Peyer's patch (tissue), 4 donors: ENCODE measurements at regions not wholly inside any gene's neighbourhood (a gene's known extent, or its start where the extent isn't known, plus 50 kb on each side); places are given as distances from the start of the nearest gene placed in this dataset.

Experiments used
- DNase-seq, 3 donors: peaks; one replicate each; pipeline ENCODE4 v3.0.0-alpha.2; 2017 to 2019
- H3K27ac ChIP-seq, 4 donors: fragments of 200-600 bp; sonication (generic); one replicate each; pipeline ENCODE4 v1.5.1; 2016 to 2019
- H3K27me3 ChIP-seq, 2 donors: fragments of 200-600 bp; sonication (generic); one replicate each; pipeline ENCODE4 v1.5.1; 2019
- H3K36me3 ChIP-seq, 3 donors: fragments of 200-600 bp; sonication (generic); one replicate each; pipeline ENCODE4 v1.5.1; 2016 to 2019
- H3K4me1 ChIP-seq, 4 donors: fragments of 200-600 bp; sonication (generic); one replicate each; pipeline ENCODE4 v1.5.1; 2016 to 2019
- H3K4me3 ChIP-seq, 4 donors: fragments of 200-600 bp; sonication (generic); 1 replicate in 3 of 4; 2 replicates in 1 of 4; pipeline ENCODE4 v1.5.1; 2016 to 2019; ENCODE audit warnings: mild to moderate bottlenecking in 1 of 4
- H3K9me3 ChIP-seq, 4 donors: fragments of 200-600 bp; sonication (generic); one replicate each; pipeline ENCODE4 v1.5.1; 2016 to 2019; ENCODE audit warnings: mild to moderate bottlenecking in 1 of 4
- POLR2A ChIP-seq, 2 donors: fragments of 450-650 bp; IDR thresholded peaks; one replicate each; pipeline ENCODE4 v1.5.1; 2017; ENCODE audit warnings: antibody characterized with exemption in 2 of 2, mild to moderate bottlenecking in 2 of 2, moderate library complexity in 2 of 2
- TF ChIP-seq, protein P1 (sequence below), 6 experiments: fragments of 450-650 bp in 4 of 6; fragments of 200-600 bp in 2 of 6; sonication (generic) in 1 of 6; IDR thresholded peaks; one replicate each; pipeline ENCODE4 v1.5.1; 2017 to 2019; ENCODE audit warnings: antibody characterized with exemption in 6 of 6, mild to moderate bottlenecking in 3 of 6, moderate library complexity in 1 of 6

- Histone ChIP-seq H3K4me3 (no peak overlapping the region), H3K9me3 (no peaks in the 10 kb centered on the region), H3K4me1 (no peaks in the 10 kb centered on the region), H3K36me3 (no peaks in the 10 kb centered on the region), H3K27me3 (no peaks in the 10 kb centered on the region), H3K27ac (no peak overlapping the region)
- TF ChIP-seq POLR2A (IDR thresholded peaks at IDR 0.05): no peak
- TF ChIP-seq, protein P1, sequence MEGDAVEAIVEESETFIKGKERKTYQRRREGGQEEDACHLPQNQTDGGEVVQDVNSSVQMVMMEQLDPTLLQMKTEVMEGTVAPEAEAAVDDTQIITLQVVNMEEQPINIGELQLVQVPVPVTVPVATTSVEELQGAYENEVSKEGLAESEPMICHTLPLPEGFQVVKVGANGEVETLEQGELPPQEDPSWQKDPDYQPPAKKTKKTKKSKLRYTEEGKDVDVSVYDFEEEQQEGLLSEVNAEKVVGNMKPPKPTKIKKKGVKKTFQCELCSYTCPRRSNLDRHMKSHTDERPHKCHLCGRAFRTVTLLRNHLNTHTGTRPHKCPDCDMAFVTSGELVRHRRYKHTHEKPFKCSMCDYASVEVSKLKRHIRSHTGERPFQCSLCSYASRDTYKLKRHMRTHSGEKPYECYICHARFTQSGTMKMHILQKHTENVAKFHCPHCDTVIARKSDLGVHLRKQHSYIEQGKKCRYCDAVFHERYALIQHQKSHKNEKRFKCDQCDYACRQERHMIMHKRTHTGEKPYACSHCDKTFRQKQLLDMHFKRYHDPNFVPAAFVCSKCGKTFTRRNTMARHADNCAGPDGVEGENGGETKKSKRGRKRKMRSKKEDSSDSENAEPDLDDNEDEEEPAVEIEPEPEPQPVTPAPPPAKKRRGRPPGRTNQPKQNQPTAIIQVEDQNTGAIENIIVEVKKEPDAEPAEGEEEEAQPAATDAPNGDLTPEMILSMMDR (IDR thresholded peaks at IDR 0.05): no peak
- DNase-seq: peak in 1 of 3 donors; percentile 6
These were observed 65.7 kb downstream of the TMEM18 start for GRCh38 chr2:611519-611918.

- H3K27me3 ChIP-seq: no peaks in the 10 kb centered on the region
- no peak overlapping the region for H3K4me3 ChIP-seq
- no peaks in the 10 kb centered on the region for H3K36me3 ChIP-seq
- no peaks in the 10 kb centered on the region for H3K4me1 ChIP-seq
- DNase-seq: no peak
- H3K27ac ChIP-seq: no peak overlapping the region
- no peaks in the 10 kb centered on the region for H3K9me3 ChIP-seq
- TF ChIP-seq, protein P1 (IDR thresholded peaks at IDR 0.05): no peak
- no peak for TF ChIP-seq POLR2A (IDR thresholded peaks at IDR 0.05)
These were observed 66.7 kb downstream of the TMEM18 start for GRCh38 chr2:610491-610890.

DNA sequence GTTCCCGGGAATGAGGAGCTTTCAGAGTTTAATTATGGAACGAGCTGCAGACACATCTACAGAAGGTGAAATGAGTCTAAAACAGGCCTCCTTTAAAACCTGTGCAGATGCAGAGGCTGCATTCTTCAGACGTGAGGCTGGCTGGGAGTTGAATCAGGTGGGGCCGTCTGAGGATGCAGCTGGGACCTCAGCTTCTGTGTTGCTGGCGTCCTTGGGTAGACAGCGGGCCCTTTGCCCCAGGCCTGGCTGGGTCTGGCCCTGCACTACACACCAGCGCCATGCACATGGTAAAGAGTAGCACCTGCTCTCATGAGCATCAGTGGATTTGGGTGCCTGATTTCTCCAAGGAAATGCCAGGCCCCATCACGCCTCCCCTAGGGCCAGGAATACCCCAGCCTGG, 67.3 kb downstream of the TMEM18 start:
- DNase-seq: no peak
- no peaks in the 10 kb centered on the region for H3K36me3 ChIP-seq
- H3K27me3 ChIP-seq: no peaks in the 10 kb centered on the region
- no peak overlapping the region for H3K27ac ChIP-seq
- TF ChIP-seq, protein P1 (IDR thresholded peaks at IDR 0.05): no peak
- TF ChIP-seq POLR2A (IDR thresholded peaks at IDR 0.05): no peak
- no peaks in the 10 kb centered on the region for H3K9me3 ChIP-seq
- H3K4me1 ChIP-seq: no peaks in the 10 kb centered on the region
- H3K4me3 ChIP-seq: no peak overlapping the region

- no peaks in the 10 kb centered on the region for H3K4me1 ChIP-seq
- no peak overlapping the region for H3K4me3 ChIP-seq
- no peak for DNase-seq
- H3K27ac ChIP-seq: no peak overlapping the region
- H3K27me3 ChIP-seq: no peaks in the 10 kb centered on the region
- H3K36me3 ChIP-seq: no peaks in the 10 kb centered on the region
- no peaks in the 10 kb centered on the region for H3K9me3 ChIP-seq
- no peak for TF ChIP-seq POLR2A (IDR thresholded peaks at IDR 0.05)
- TF ChIP-seq, protein P1 (IDR thresholded peaks at IDR 0.05): no peak
These were observed 67.8 kb downstream of the TMEM18 start for GRCh38 chr2:609449-609848.

GRCh38 chr2:608711-609110, 68.5 kb downstream of the TMEM18 start:
- no peaks in the 10 kb centered on the region for H3K9me3 ChIP-seq
- no peak overlapping the region for H3K27ac ChIP-seq
- no peaks in the 10 kb centered on the region for H3K36me3 ChIP-seq
- no peak overlapping the region for H3K4me3 ChIP-seq
- TF ChIP-seq, protein P1 (IDR thresholded peaks at IDR 0.05): no peak
- no peak for TF ChIP-seq POLR2A (IDR thresholded peaks at IDR 0.05)
- DNase-seq: no peak
- no peaks in the 10 kb centered on the region for H3K27me3 ChIP-seq
- H3K4me1 ChIP-seq: no peaks in the 10 kb centered on the region

DNA sequence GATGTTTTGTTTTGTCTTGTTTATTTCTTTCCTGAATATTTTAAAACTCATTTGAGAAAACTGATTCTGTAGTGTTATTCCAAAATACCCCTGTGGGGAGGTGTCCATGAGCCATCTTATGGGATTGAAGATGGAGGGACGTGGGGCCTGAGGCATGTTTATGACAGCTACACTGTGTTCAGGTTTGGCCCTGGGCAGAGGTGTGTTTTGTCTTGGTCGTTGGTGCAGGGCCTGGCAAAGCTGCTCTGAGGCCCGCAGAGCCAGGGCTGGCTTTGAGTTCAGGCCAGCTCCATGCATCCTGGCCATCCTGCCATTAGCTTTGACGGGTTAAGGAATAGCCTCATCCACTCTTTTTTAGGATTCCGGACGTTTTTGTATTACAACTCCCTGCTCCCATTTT, 68.9 kb downstream of the TMEM18 start:
- H3K36me3 ChIP-seq: no peaks in the 10 kb centered on the region
- H3K9me3 ChIP-seq: no peaks in the 10 kb centered on the region
- H3K4me3 ChIP-seq: no peak overlapping the region
- no peak overlapping the region for H3K27ac ChIP-seq
- DNase-seq: no peak
- H3K27me3 ChIP-seq: no peaks in the 10 kb centered on the region
- no peaks in the 10 kb centered on the region for H3K4me1 ChIP-seq
- no peak for TF ChIP-seq POLR2A (IDR thresholded peaks at IDR 0.05)
- TF ChIP-seq, protein P1 (IDR thresholded peaks at IDR 0.05): no peak
